ENCODE measurements at regions not wholly inside any gene's neighbourhood (a gene's known extent, or its start where the extent isn't known, plus 50 kb on each side); places are given as distances from the start of the nearest gene placed in this dataset.

DNA sequence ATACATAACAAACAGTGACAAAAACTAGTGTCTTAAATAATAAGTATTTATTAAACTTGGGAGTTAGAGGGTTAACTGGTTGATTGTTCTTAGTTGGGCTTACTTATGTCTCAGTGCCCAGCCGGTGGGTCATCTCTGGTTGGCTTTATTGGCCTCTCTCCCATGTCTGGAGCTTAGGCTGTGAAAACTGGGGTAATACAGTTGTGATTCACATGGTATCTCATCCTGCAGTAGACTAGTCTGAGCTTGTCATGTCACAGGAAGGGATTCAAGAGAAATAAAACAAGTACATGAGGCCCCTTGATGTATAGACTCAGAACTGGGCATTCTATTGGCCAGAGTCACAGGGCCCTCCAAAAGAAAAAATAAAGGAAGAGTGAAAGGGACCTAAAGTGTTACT lies 466.4 kb upstream of the SMC2 start:
- TF ChIP-seq, protein P1, sequence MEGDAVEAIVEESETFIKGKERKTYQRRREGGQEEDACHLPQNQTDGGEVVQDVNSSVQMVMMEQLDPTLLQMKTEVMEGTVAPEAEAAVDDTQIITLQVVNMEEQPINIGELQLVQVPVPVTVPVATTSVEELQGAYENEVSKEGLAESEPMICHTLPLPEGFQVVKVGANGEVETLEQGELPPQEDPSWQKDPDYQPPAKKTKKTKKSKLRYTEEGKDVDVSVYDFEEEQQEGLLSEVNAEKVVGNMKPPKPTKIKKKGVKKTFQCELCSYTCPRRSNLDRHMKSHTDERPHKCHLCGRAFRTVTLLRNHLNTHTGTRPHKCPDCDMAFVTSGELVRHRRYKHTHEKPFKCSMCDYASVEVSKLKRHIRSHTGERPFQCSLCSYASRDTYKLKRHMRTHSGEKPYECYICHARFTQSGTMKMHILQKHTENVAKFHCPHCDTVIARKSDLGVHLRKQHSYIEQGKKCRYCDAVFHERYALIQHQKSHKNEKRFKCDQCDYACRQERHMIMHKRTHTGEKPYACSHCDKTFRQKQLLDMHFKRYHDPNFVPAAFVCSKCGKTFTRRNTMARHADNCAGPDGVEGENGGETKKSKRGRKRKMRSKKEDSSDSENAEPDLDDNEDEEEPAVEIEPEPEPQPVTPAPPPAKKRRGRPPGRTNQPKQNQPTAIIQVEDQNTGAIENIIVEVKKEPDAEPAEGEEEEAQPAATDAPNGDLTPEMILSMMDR (IDR thresholded peaks at IDR 0.05; ENCODE audit: low read depth, low read length): no peak
- no peak for DNase-seq (ENCODE audit: extremely low read depth, low read depth)

- TF ChIP-seq, protein P1 (IDR thresholded peaks at IDR 0.05; ENCODE audit: low read depth, low read length): no peak
- no peak for DNase-seq (ENCODE audit: extremely low read depth, low read depth)
Observed at GRCh38 chr9:103649086-103649485, 445.0 kb upstream of the SMC2 start.

GRCh38 chr9:103658156-103658555 lies 436.0 kb upstream of the SMC2 start:
- DNase-seq (ENCODE audit: extremely low read depth, low read depth): no peak
- TF ChIP-seq, protein P1 (IDR thresholded peaks at IDR 0.05; ENCODE audit: low read depth, low read length): no peak

DNA sequence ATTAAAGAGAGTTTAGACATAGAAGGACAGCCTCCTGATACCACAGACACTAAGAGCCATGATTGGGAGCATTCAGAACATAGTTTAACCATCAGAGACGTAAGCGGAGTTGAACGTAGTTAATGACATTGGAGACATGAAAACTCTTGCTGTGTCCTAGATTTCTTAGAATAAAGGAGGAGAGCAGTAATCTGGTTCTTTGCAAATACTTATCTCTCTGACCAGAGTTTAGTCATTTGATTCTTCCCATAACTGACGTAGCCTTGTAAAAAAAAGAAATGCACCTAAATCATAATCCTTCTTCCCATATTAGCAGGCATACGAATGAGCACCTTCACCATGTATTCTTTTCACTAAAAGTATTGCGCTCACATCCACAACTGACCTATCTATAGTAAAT lies 433.3 kb upstream of the SMC2 start:
- TF ChIP-seq, protein P1 (IDR thresholded peaks at IDR 0.05; ENCODE audit: low read depth, low read length): no peak
- no peak for DNase-seq (ENCODE audit: extremely low read depth, low read depth)

GRCh38 chr9:103661663-103662062 lies 432.4 kb upstream of the SMC2 start:
- no peak for DNase-seq (ENCODE audit: extremely low read depth, low read depth)
- TF ChIP-seq, protein P1 (IDR thresholded peaks at IDR 0.05; ENCODE audit: low read depth, low read length): no peak

GRCh38 chr9:103669296-103669695 lies 424.8 kb upstream of the SMC2 start:
- DNase-seq (ENCODE audit: extremely low read depth, low read depth): no peak
- TF ChIP-seq, protein P1 (IDR thresholded peaks at IDR 0.05; ENCODE audit: low read depth, low read length): no peak

DNA sequence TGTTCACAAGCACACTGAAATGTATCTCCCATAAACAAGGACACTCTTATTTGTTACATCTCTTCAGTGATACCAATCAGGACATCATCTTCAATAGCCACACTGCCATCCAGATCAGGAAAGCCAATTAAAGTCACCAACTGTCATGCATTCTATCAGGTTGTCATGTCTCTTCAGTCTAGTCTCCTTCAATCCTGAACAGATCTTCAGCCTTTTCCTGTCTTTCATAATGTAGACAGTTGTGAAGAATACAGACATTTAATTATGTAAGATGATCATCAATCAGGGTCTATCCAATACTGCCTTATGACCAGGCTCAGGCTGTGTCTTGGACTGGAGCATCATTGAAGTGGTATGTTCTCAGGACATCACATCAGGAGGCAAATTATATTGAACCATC lies 419.8 kb upstream of the SMC2 start:
- TF ChIP-seq, protein P1 (IDR thresholded peaks at IDR 0.05; ENCODE audit: low read depth, low read length): no peak
- DNase-seq (ENCODE audit: extremely low read depth, low read depth): no peak
